Right forelimb (tissue), 1 donor: ENCODE measurements at regions not wholly inside any gene's neighbourhood (a gene's known extent, or its start where the extent isn't known, plus 50 kb on each side); places are given as distances from the start of the nearest gene placed in this dataset.
"Not testable (repeated sequence)": the region's sequence is repeated elsewhere in the genome, so short reads cannot be mapped to it uniquely, and the experiment has no call there.

Source experiments
- DNase-seq: peaks from one replicate; pipeline ENCODE4 v3.0.0-alpha.2; 2018

DNA sequence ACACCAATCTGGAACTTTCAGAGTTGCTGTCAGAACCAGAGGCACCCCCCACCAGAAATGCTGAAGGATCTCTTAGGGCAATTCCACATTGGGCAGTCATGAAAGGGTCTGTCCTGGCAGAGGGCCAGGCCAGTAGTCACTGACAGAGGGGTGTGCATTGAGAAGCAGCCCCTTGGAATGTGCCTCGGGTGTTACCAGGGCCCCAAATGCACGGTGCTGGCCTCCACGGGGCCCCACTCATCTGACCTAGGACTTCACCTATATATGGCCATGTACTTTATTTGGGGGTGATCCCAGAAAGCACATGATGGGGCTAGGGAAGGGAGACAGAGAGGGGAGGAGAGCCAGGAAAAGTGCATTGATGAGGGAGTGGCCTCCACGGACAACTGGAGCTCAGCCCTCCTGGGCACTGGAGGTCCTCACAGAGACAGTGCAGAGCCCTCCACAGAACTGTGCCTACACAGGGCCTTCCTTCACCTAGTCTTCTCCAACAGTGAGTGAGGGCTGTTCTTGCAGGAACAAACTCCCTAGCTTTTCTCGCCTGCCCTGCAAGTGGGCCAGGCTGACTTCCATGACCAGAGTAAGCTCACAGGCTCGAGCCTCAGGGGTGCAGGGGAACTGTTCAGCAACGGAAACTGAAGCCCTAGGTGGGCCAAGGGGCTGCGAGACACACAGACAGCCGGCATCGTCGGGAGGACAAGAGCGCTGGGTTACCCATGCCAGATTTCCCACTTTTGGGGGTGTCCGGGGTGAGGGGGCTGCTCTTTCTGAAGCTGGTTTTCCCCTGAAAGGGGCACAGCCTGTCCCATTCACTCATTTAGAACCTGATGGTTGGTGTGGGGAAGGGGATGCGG lies 136.2 kb downstream of the HMX1 start:
- DNase-seq, result peak; percentile 29

DNA sequence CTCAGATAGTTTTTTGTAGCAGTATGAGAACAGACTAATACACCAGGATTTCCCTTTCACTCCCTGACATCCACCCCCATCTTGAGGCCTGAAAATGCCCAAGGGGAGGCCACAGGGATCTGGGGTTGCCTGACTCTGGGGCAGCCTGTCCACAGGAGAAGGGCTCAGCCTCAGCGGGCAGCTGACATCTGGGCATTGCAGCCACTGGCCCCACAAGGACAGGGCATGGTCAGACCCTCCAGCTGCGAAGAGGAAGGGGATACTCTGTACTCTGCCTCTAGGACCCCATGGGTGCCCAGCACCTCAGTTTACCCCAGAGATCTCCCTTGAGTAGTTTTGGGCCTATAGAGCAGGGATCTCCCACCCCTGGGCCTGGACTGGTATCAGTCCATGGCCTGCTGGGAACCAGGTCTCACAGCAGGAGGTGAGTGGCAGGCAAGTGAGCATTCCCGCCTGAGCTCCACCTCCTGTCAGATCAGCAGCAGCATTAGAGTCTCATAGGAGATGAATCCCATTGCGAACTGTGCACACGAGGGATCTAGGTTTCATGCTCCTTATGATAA lies 138.9 kb downstream of the HMX1 start:
- peak; percentile 13 for DNase-seq

DNA sequence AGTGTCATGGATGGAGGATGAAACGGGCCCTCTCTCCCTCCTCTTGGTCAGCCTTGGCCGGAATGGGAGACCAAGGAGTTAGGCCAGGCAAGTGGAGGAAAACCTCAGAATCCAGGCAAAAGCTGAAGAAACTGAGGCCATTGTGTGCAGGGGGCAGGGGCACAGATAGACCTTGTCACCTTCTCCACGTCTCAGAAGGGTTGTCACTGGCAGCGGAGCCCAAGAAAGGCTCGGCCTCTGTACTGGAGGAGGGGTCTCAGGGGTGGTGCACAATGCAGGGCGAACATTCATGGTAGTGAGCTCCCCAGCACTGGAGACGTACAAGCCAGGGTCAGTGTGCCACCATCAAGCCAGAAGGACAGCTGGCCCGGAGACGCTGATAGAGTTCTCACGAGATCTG lies 139.5 kb downstream of the CPZ start:
- DNase-seq, result peak; percentile 19

DNA sequence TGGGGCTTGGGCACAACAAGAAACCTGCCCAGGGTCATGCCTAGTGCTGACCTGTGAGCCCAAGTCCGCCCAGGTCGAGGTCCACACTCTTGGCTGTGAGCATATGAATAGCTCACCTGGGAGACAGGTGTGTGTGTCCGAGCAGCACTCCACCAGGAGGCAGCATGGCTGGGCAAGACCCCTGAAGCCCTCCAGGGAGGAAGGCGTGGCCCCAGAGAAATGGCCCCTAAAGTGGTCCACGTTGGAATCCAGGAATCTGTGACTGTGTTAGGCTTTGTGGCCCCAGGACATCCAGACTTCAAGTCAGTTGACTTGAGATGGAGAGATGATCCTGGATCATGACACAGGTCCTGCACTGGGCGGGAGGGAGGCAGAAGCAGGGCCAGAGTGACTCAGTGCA lies 138.8 kb downstream of the CPZ start:
- DNase-seq, result peak; percentile 12

DNA sequence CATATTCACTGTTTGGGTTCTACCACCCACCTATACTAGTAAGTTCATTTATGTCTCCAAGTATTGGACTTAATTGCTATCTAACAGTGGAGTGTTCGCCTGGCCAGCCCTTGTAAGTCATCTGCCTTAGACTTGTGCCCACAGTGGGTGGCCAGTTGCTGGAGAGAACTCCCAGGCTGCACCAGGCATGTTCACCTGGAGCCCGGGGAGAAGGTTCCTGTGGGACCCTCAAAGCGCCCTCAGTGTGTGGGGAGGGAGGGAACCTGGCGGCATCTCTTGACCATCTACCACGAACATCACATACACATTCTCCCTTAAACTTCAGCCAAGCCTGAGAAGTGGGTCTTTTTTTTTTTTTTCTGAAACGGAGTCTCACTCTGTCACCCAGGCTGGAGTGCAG lies 138.1 kb downstream of the CPZ start:
- peak; percentile 15 for DNase-seq

DNA sequence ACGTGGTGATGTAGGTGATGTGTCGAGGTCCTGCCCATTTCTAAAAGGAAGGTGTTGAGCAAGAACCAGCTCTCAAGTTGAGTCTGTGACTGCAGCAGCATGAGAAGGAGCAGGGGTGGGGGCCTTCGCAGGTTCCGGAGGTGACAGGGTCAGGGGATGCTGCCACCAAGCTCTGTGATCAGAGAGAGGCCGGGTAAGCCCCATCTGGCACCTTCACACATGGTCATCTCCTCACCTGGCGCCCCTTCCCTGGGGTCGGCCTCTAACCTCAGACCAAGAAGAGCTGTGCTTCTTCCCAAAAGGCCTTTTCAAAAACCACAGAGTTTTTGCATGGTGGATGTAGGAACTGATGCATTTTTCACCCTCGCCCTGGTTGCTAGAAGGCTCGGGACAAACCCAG lies 137.6 kb downstream of the CPZ start:
- peak; percentile 11 for DNase-seq

DNA sequence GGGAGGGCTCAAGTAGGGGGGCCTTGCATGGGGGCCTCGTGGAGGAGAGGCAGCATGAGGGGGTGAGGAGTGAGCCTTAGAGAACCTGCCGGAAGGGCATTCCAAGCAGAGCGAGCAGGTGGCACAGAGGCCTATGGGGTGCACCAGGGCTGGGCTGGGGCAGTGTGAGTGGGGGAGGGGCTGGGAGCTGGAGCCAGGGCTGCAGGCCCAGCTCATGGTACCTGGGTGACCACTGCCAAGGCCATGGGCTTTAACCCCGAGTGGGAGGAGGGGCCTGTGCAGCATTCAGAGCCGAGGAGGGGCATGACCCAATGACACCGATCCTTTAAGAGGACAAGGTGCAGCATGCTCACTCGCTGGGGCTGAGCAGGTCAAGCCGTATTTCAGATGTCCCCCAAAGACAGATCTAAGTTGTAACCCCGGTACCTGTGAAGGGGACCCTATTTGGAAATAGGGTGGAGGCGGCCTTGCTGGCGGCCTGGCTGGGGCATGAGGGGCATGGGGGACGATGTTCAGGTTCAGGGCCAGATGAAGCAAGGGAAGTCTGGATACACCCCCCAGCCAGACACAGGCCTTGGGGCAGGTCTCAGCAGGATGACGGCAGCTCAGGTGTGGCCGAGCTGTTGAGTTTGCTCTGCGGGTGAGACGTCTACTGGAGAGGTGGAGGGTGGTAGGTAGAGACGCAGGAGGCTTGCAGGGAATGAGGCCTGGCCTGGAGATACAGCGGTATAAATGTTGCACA lies 137.0 kb downstream of the CPZ start:
- DNase-seq, result peak; percentile 10

DNA sequence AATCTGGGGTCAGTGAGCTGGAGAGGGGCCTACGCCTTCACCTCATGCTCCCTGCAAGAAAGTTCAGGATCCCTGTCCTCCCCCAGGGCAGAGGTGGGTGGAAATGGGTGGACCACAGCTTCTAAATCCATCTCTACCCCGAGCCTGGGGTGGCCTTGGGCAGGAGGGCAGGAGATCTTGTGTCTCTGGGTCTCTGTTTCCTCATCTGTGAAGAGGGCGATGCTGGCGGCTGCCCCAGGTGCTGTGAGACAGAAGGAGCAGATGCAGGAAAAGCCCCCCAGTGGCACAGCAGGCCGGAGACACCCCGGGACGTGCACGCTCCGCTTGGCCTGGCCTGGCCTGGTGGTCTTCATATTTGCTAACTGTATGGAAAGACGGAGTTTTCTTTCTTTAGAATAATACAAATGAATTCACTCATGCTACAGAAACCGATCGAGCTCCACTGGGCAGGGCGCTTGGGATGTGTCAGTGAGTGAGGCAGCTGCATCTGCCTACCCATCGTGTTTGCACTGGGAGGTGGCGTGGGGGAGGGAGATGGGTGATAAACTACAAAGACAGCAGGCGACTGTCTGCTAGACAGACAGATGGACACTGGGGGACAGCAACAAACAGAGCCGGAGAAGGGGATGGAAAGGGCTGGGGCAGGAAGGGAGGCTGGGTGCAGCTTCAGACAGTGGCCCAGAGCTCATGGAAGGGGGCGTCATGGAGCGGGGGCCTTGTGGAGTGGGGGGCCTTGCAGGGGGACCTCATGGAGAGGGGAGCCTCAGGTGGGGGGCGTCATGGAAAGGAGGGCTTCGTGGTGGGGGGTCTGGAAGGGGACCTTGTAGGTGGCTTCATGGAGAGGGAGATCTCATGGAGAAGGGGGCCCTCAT lies 136.2 kb downstream of the CPZ start:
- DNase-seq, result peak; percentile 18

DNA sequence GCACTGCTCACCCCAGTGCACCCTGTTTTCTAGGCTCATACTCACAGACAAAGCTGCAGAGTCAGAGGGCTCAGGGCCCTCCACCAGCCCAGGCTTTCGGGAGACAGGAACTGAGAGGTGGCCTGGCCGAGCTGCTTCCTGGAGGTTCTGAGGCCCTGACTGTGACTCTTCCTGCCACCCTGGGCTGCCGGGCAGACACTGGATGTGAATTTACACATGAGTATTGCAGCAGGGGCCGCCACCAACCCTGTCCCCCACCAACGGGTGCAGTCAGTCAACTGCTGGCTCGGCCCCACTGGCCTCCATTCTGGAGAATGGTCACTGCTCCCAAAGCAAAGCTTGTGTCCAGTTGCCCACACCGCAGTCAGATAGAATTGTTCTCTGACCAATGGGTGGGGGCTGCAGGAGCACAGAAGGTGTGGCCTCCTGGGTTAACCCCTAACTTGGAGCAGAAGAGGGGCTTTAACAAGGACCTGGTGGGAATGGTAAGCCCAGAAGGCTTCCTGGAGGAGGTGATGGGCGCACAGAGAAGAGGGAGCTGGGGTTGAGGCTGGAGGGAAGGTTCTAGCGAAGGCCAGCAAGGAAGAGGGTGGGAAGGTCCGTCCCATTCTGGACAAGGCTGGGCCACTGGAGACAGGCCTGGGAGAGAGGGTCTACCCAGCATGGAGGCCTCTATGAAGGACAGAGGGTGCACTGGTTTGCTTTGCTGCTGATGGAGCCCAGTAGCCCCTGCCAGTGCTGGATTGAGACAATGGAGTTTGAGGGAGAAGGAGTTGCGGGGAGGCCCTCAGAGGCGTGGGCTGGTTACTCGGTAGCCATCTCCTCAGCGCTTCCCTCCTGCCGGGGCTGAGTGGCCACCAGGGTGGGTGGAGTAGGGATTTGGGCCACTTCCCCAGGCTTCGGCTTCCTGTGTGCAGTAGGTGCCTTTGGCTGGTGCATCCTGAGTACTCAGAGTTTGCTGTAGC lies 135.3 kb downstream of the CPZ start:
- peak; percentile 34 for DNase-seq

DNA sequence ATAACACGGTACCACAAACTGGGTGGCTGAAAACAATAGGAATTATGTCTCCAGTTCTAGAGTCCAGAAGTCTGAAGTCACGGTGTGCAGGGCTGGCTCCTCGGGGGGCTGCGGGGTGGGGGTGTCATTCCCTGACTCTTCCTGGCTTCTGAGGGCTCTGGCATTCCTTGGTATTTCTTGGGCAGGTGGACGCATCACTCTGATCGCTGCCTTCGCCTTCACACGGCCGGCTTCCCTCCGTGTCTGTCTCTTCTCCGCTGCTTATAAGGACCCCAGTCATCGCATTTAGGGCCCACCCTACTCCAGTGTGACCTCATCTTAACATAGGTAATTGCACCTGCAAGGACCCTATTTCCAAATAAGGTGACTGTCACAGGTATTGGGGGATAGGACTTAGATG lies 134.6 kb downstream of the CPZ start:
- peak; percentile 21 for DNase-seq

DNA sequence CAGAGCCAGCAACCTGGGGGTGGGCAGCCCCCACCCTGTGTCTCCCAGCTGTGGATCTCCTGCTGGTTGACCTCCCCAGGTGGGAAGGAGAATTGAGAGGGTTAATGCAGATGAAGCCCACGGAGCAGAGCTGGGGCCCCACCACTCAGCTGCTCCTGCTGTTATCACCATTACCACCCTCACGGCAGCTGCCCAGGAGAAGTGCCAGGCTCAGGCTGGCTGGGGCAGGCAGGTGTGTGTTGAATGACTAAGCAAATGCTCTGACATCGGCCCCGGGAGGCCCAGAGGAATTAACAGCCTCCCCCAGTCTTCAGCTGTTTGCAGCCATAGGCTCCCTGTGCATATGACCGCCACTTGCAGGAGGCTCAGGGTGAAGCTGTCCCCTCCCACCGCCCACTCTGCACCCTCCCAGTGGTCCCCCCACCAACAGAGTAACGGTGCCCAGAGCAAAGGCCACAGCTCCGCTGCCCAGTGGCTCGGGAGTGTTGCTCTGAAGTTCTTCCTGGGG lies 133.8 kb downstream of the CPZ start:
- DNase-seq, result peak; percentile 36

DNA sequence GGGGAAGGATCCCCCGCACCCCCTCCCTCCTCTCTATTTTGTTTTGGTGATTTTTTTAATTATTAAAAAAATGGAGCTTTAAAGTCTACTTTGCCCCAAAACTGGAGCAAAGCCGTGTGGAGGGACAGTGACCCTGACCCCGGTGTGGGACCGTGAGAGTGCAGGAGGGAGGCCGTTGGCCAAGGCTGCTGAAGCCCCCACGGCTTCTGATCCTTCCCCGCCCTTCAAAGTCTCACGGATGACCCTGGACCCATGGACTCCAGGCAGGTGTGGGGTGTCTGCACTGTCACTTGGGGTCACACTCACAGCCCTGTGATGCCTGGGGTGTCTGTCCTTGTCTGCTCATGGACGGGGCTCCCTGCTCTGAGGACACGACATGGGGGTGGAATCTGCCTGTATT lies 133.3 kb downstream of the CPZ start:
- DNase-seq, result peak; percentile 17

DNA sequence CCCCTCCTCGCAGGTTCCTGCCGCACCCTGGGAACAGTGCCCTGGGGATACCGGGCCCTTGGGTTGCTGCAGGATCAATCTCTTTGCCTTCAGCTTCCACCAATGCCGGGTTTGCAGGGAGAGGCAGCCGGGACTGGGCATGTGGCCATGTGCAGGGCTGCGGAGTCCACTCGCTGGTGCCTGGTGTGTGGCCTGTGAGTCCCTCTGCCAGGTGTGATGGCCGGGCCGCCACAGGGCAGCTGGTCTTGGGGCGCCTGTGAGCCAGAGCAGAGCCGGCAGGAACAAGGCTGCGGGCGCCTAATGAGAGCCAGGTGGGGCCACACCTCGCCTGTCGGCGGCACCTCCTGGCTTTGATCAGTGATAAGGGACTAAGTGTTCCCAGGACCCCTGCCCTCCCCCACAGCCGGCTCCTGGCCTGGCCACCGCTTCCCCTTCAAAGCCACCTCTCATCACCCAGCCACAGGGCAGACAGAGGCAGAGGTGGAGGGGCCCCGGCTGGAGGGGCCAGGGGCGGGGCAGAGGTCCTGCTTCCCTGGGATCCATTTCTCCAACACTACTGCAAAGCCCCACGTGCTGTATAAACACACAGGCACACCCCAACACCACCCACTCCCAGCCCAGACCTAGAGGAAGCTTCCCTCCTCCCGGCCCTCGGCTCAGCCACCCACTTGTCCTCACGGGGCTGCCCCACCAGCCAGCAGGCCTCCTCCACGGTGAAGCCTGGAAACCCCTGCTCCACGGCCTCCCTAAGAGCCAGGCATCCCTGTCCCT lies 132.7 kb downstream of the CPZ start:
- DNase-seq, result peak; percentile 41

DNA sequence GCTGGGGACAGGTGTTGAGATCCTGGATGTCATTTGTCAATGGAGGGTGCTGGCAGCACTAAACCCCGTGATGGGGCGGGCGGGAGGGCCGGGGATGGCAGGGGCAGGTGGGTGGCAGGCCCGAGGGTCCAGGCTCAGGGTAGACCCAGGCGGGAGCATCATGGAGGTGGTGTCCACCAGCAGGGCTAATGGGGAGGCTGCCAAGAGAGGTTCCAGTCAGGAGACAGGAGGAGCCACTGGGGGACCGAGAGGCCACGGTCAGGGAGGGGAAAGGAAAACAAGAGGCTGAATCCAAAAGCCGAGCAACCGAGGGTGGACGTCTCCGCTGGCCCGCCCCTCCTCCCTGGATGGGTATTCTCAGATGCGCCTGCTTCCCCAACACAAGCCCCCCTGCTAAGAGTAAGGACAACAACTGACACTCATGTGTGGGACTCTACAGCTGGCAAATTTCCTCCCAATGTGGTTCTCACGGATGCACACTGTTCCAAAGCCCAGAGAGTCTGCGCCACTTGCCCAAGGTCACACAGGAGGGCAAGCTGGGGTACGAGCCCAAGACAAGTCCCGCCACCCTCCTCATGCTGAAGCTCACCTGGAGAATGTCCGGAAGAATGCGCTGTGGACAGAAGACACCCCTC lies 132.0 kb downstream of the CPZ start:
- peak; percentile 35 for DNase-seq

DNA sequence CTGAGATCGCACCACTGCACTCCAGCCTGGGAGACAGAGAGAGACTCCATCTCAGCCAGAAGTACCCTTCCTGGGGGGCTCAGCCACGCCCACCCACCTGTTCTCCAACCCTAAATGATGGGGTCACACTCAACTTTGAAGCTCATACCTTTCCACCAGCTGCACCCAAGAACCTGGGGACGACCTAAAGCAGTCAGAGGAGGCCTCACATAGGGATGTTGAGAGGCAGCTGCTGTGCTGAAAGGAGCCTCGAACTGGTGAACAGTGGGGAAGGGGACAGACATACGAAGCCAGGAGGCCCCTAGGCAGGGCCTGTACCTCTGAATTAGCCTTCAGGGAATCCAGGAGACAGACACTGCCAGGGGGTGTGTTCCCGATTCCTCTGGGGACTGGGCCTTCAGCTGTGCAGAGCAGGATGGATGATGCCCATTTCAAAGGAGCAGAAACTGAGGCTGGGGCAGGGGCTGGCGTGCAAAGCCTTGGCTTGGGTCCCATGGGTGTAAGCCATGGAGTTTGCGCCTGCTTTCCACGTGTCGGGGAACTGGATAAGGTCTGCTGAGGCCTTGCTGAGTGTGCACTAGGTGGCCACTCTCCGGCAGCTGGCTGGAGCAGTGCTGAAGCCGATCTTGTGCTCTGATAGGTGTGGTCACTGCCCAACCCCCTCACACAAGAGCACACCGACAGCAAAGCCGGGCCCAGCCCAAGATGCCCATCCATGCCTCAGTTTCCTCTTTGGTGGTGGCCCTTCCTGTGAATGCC lies 130.8 kb downstream of the CPZ start:
- peak; percentile 23 for DNase-seq

DNA sequence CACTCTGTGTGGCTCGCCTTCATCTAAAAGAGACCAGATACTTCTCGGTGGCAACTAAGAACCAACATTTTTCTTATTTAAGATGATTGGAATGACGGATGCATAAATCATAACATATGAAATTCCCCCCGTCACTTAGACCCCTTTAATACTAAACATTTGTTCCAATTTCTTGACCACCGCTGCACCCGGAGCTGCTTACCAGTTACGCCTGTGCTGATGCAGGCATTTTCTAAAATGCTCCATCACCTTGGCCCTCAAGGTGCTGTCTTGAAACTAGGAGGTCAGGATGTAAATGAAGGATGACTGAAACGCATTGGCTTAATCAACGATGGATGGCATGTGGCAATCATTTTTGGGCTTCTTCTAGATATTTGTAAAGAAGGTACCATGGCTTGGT lies 130.0 kb downstream of the CPZ start:
- peak; percentile 7 for DNase-seq

DNA sequence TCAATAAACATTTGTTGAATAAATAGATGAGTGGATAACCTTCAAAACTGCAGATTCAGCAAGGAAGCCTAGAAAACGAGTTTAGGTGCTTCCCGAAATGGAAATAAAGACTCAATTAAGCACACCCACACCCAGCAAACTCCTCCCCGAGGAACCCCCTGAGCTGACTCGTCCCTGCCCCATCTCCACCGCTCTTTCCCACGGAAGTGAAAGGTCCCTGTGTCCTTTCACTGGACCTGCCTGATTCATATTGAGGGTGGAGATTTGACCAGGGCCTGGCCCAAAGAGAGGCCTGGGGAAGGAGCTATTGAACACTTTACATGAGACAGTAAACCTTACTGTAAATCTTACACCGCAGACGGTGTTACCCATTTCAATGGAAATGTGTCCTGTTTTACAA lies 129.1 kb downstream of the CPZ start:
- peak; percentile 12 for DNase-seq

DNA sequence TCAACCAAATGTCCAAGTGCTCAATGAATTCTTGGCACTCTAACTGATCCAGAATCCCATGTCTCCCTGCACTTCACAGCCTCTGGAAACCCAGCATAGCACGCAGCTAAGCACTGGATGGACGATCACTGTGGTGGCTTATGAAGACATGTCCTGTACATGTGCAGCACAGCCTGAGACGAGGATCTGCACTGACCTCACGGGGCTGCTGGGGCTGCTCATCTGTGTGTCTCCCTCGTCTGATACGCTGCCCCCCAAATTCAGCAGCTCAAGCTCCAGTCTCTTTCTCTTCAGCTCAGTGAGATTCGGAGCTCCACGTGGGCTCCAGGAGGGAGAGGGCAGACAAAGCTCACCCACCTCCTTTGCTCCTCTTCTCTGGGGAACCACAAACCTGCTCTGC lies 126.9 kb downstream of the CPZ start:
- DNase-seq, result no peak

DNA sequence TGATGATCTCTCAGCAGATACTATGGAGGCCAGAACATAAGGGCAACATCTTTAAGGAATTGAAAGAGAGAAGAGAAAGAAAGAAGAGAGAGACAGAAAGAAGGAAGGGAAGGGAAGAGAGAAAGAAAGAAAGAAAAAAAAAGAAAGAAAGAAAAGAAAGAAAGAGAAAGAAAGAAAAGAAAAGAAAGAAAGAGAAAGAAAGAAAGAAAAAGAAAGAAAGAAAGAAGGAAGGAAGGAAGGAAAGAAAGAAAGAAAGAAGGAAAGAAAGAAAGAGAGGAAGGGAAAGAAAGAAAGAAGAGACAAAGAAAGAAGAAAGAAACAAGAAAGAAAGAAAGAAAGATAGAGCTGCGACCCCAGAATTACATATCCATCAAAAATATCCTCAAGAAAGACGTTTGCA lies 124.9 kb downstream of the CPZ start:
- DNase-seq, result not testable (repeated sequence)
